Hepatocyte (in vitro differentiated cells): ENCODE measurements at regions not wholly inside any gene's neighbourhood (a gene's known extent, or its start where the extent isn't known, plus 50 kb on each side); places are given as distances from the start of the nearest gene placed in this dataset.

ENCODE experiments used
- CTCF ChIP-seq: fragments of 200-600 bp; sonication (generic); IDR thresholded peaks from 2 replicates; pipeline ENCODE4 v1.5.1; 2016; ENCODE audit warnings: antibody characterized with exemption, mild to moderate bottlenecking; ENCODE audit not compliant: poor library complexity
- EZH2phosphoT487 ChIP-seq: fragments of 200-600 bp; sonication (generic); IDR thresholded peaks from one replicate; pipeline ENCODE4 v1.6.1; 2018; ENCODE audit warnings: antibody characterized with exemption, mild to moderate bottlenecking, low read depth, moderate library complexity; ENCODE audit not compliant: unreplicated experiment, severe bottlenecking

DNA sequence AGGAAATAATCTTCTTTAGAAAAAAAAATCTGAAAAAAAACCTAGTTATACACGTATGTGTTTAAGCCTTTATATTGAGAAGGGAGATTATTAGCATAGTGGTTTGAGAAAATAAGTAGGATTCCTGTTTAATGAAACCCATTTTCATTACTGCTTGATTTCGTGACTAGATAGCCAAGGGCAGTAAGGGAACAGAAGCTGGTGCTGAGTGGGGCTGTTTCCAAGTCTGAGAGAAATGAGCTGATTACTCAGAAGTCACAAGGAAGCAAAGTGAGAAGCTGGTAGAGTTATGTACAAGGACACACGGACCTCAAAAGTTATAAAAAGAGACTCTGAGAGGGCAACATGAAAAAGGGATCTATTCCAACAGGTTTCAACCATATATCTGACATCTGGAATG lies 256.5 kb downstream of the TTLL7 start:
- TF ChIP-seq CTCF = no peak
- TF ChIP-seq EZH2phosphoT487 = no peak
